OCI-LY1 (cell line): ENCODE measurements at regions not wholly inside any gene's neighbourhood (a gene's known extent, or its start where the extent isn't known, plus 50 kb on each side); places are given as distances from the start of the nearest gene placed in this dataset.

Experiments used
- H2AFZ ChIP-seq: fragments of 200-600 bp; sonication (generic), shearing (Covaris generic); 2 replicates; pipeline ENCODE4 v1.6.0; 2014; ENCODE audit warnings: antibody characterized with exemption, mild to moderate bottlenecking, low read length
- H3F3A ChIP-seq: fragments of 200-600 bp; sonication (generic), shearing (Covaris generic); 2 replicates; pipeline ENCODE4 v1.6.0; 2014; ENCODE audit warnings: mild to moderate bottlenecking, antibody characterized with exemption, low read length, moderate library complexity; ENCODE audit not compliant: insufficient read depth
- H3K27ac ChIP-seq: fragments of 200-600 bp; sonication (generic); 2 replicates; pipeline ENCODE4 v1.5.1; 2014; ENCODE audit warnings: low read length, mixed run types, mild to moderate bottlenecking, low read depth; ENCODE audit not compliant: poor library complexity, severe bottlenecking
- H3K27me3 ChIP-seq: fragments of 200-600 bp; sonication (generic); 2 replicates; pipeline ENCODE4 v1.6.0; 2014; ENCODE audit warnings: antibody characterized with exemption, mild to moderate bottlenecking, low read length, moderate library complexity; ENCODE audit not compliant: insufficient read depth
- H3K36me3 ChIP-seq: fragments of 200-600 bp; sonication (generic); 2 replicates; pipeline ENCODE4 v1.6.1; 2014; ENCODE audit warnings: mild to moderate bottlenecking, antibody characterized with exemption, low read length, moderate library complexity, mixed read lengths; ENCODE audit not compliant: insufficient read depth
- H3K4me1 ChIP-seq: fragments of 200-600 bp; sonication (generic); 2 replicates; pipeline ENCODE4 v1.5.1; 2014; ENCODE audit warnings: mild to moderate bottlenecking, low read length, moderate library complexity; ENCODE audit not compliant: insufficient read depth, severe bottlenecking
- H3K4me2 ChIP-seq: fragments of 200-600 bp; sonication (generic), shearing (Covaris generic); 2 replicates; pipeline ENCODE4 v1.6.1; 2014; ENCODE audit warnings: low read length
- H3K4me3 ChIP-seq: fragments of 200-600 bp; sonication (generic); 2 replicates; pipeline ENCODE4 v1.5.1; 2014; ENCODE audit warnings: low read length, low read depth, mild to moderate bottlenecking, mixed read lengths; ENCODE audit not compliant: poor library complexity, severe bottlenecking
- H3K79me2 ChIP-seq: fragments of 200-600 bp; shearing (Covaris generic); 2 replicates; pipeline ENCODE4 v1.6.1; 2016; ENCODE audit warnings: mixed run types, low read length, mixed read lengths; ENCODE audit not compliant: insufficient read depth
- H3K9ac ChIP-seq: fragments of 200-600 bp; sonication (generic), shearing (Covaris generic); 2 replicates; pipeline ENCODE4 v1.6.1; 2014; ENCODE audit warnings: mild to moderate bottlenecking, low read length, mixed read lengths
- H3K9me2 ChIP-seq: fragments of 200-600 bp; sonication (generic), shearing (Covaris generic); 2 replicates; pipeline ENCODE4 v1.6.1; 2014; ENCODE audit warnings: low read depth, mild to moderate bottlenecking, low read length, mixed read lengths
- H3K9me3 ChIP-seq: fragments of 200-600 bp; shearing (Covaris generic); 2 replicates; pipeline ENCODE4 v1.6.1; 2014; ENCODE audit warnings: low read length, mixed read lengths
- H4K20me1 ChIP-seq: fragments of 200-600 bp; sonication (generic), shearing (Covaris generic); 2 replicates; pipeline ENCODE4 v1.6.0; 2016; ENCODE audit warnings: mild to moderate bottlenecking, low read length; ENCODE audit not compliant: insufficient read depth
- CTCF ChIP-seq: fragments of 200-600 bp; sonication (generic), shearing (Covaris generic); IDR thresholded peaks from 2 replicates; pipeline ENCODE4 v1.5.1; 2017; ENCODE audit warnings: mild to moderate bottlenecking, antibody characterized with exemption, low read length, moderate library complexity, mixed read lengths
- EZH2 ChIP-seq: fragments of 200-600 bp; sonication (generic), shearing (Covaris generic); IDR thresholded peaks from 2 replicates; pipeline ENCODE4 v1.8.0; 2017; ENCODE audit warnings: borderline replicate concordance, mixed run types, mild to moderate bottlenecking, antibody characterized with exemption, low read length, moderate library complexity, mixed read lengths

GRCh38 chr6:148682990-148683389, 63.8 kb upstream of the UST start:
- Histone ChIP-seq H2AFZ (no peak overlapping the region), H3K27ac (no peak overlapping the region), H3K79me2 (no peaks in the 10 kb centered on the region), H3K36me3 (no peaks in the 10 kb centered on the region), H3K4me3 (no peak overlapping the region), H3K4me1 (no peaks in the 10 kb centered on the region), H3K9ac (no peak overlapping the region), H3K27me3 (no peaks in the 10 kb centered on the region), H3K9me2 (no peaks in the 10 kb centered on the region), H4K20me1 (no peaks in the 10 kb centered on the region), H3K9me3 (no peaks in the 10 kb centered on the region), H3F3A (no peaks in the 10 kb centered on the region), H3K4me2 (no peak overlapping the region)
- TF ChIP-seq CTCF = no peak
- TF ChIP-seq EZH2 = no peak

GRCh38 chr6:148689168-148689567, 57.7 kb upstream of the UST start:
- no peak overlapping the region for H3K27ac ChIP-seq
- no peaks in the 10 kb centered on the region for H3K9me3 ChIP-seq
- H3K9ac ChIP-seq = no peak overlapping the region
- no peak overlapping the region for H3K4me2 ChIP-seq
- H3K36me3 ChIP-seq = no peaks in the 10 kb centered on the region
- TF ChIP-seq CTCF (no peak), EZH2 (no peak)
- H3F3A ChIP-seq = no peaks in the 10 kb centered on the region
- H3K4me3 ChIP-seq = no peak overlapping the region
- H3K79me2 ChIP-seq = no peaks in the 10 kb centered on the region
- no peaks in the 10 kb centered on the region for H4K20me1 ChIP-seq
- no peaks in the 10 kb centered on the region for H3K9me2 ChIP-seq
- no peak overlapping the region for H2AFZ ChIP-seq
- no peaks in the 10 kb centered on the region for H3K4me1 ChIP-seq
- H3K27me3 ChIP-seq = no peaks in the 10 kb centered on the region

- H3K4me1 ChIP-seq = no peaks in the 10 kb centered on the region
- no peaks in the 10 kb centered on the region for H3K79me2 ChIP-seq
- H3K27me3 ChIP-seq = no peaks in the 10 kb centered on the region
- H2AFZ ChIP-seq = no peak overlapping the region
- no peaks in the 10 kb centered on the region for H3K9me2 ChIP-seq
- no peak for TF ChIP-seq EZH2
- no peak for TF ChIP-seq CTCF
- no peaks in the 10 kb centered on the region for H3K9me3 ChIP-seq
- no peaks in the 10 kb centered on the region for H3K36me3 ChIP-seq
- no peaks in the 10 kb centered on the region for H4K20me1 ChIP-seq
- H3K4me3 ChIP-seq = no peak overlapping the region
- H3K4me2 ChIP-seq = no peak overlapping the region
- H3K9ac ChIP-seq = no peak overlapping the region
- H3K27ac ChIP-seq = no peak overlapping the region
- no peaks in the 10 kb centered on the region for H3F3A ChIP-seq
These were observed 52.8 kb upstream of the UST start for GRCh38 chr6:148693882-148694484.
